Mucosa of rectum (tissue), 2 donors: ENCODE measurements at regions not wholly inside any gene's neighbourhood (a gene's known extent, or its start where the extent isn't known, plus 50 kb on each side); places are given as distances from the start of the nearest gene placed in this dataset.

ENCODE experiments used
- H3K27ac ChIP-seq, 2 donors: one replicate each; pipeline ENCODE4 v1.7.0; 2013; ENCODE audit warnings: inconsistent platforms in 2 of 2, low read depth in 2 of 2, low read length in 2 of 2
- H3K27me3 ChIP-seq, 2 donors: one replicate each; pipeline ENCODE4 v1.7.0; 2013; ENCODE audit warnings: low read length in 2 of 2; ENCODE audit not compliant: control insufficient read depth in 2 of 2, insufficient read depth in 2 of 2
- H3K36me3 ChIP-seq, 2 donors: one replicate each; pipeline ENCODE4 v1.7.0; 2013; ENCODE audit warnings: low read length in 2 of 2; ENCODE audit not compliant: control insufficient read depth in 2 of 2, insufficient read depth in 2 of 2
- H3K4me1 ChIP-seq, 2 donors: one replicate each; pipeline ENCODE4 v1.7.0; 2013; ENCODE audit warnings: low read length in 2 of 2, mild to moderate bottlenecking in 1 of 2; ENCODE audit not compliant: control insufficient read depth in 2 of 2, insufficient read depth in 2 of 2
- H3K4me3 ChIP-seq, 2 donors: one replicate each; pipeline ENCODE4 v1.7.0; 2013; ENCODE audit warnings: low read length in 2 of 2
- H3K9ac ChIP-seq, 2 donors: one replicate each; pipeline ENCODE4 v1.7.0; 2013; ENCODE audit warnings: low read length in 2 of 2, low read depth in 1 of 2, mild to moderate bottlenecking in 1 of 2
- H3K9me3 ChIP-seq, 2 donors: one replicate each; pipeline ENCODE4 v1.7.0; 2013; ENCODE audit warnings: low read length in 2 of 2; ENCODE audit not compliant: control insufficient read depth in 2 of 2
- donor health status: healthy.
- donor health status: Normal muscosa, but diverticular disease.

- peaks cover 0 to 10% of the 10 kb centered on the region in 2 donors for H3K4me1 ChIP-seq
- H3K4me3 ChIP-seq: no peak overlapping the region
- no peaks in the 10 kb centered on the region for H3K9me3 ChIP-seq
- H3K27me3 ChIP-seq: no peaks in the 10 kb centered on the region
- no peak overlapping the region for H3K27ac ChIP-seq
- no peaks in the 10 kb centered on the region for H3K36me3 ChIP-seq
- no peak overlapping the region for H3K9ac ChIP-seq
Observed at GRCh38 chr5:124796495-124796894, 50.1 kb upstream of the ZNF608 start.

- Histone ChIP-seq H3K9ac (no peak overlapping the region), H3K9me3 (no peaks in the 10 kb centered on the region), H3K4me1 (peaks cover 0 to 2% of the 10 kb centered on the region in 2 donors), H3K4me3 (no peak overlapping the region), H3K27ac (no peak overlapping the region), H3K36me3 (no peaks in the 10 kb centered on the region), H3K27me3 (no peaks in the 10 kb centered on the region)
Observed at GRCh38 chr5:124797665-124798087, 51.2 kb upstream of the ZNF608 start.

- no peaks in the 10 kb centered on the region for H3K36me3 ChIP-seq
- no peak overlapping the region for H3K9ac ChIP-seq
- no peaks in the 10 kb centered on the region for H3K4me1 ChIP-seq
- H3K9me3 ChIP-seq: no peaks in the 10 kb centered on the region
- no peak overlapping the region for H3K4me3 ChIP-seq
- no peak overlapping the region for H3K27ac ChIP-seq
- H3K27me3 ChIP-seq: no peaks in the 10 kb centered on the region
Observed at GRCh38 chr5:124798890-124799289, 52.5 kb upstream of the ZNF608 start.

GRCh38 chr5:124801551-124801950, 55.1 kb upstream of the ZNF608 start:
- Histone ChIP-seq H3K4me3 (no peak overlapping the region), H3K9ac (no peak overlapping the region), H3K27ac (no peak overlapping the region), H3K36me3 (no peaks in the 10 kb centered on the region), H3K27me3 (no peaks in the 10 kb centered on the region), H3K9me3 (no peaks in the 10 kb centered on the region), H3K4me1 (peaks cover 0 to 3% of the 10 kb centered on the region in 2 donors)

DNA sequence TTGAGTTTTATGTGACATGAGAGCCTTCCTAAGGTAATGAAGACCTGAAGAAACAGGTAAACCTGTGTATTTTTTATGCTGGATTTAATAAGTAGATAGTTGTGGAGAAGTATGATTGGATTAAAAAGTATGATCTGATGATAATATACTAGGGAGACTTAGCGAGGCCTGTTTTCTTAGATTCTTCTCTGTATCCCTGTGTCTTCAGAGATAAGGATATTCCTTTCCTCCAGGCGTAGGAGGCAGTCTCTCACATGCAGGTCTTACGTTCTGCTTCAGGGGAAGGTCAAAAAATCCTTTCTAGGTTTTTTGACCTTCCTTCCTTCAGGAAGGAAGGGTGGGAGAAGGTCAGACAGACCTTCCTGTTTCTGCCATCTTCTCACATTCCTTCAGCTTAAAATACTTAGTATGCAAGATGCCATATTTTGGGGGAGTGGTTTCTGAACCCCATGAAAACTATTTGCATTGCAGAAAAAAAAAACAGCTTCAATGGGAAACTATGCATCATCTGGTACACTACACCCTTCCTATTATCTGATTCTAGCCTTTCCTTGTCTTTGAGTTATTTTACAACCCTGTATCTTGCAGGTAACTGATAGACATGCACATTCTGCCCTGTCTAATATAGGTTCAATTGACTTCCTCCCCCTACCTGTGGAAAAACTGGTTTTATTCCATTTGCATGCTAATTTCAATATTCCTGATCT, 57.3 kb upstream of the ZNF608 start:
- Histone ChIP-seq H3K36me3 (no peaks in the 10 kb centered on the region), H3K27me3 (no peaks in the 10 kb centered on the region), H3K4me1 (peaks cover 0 to 3% of the 10 kb centered on the region in 2 donors), H3K9me3 (no peaks in the 10 kb centered on the region), H3K4me3 (no peak overlapping the region), H3K27ac (no peak overlapping the region), H3K9ac (no peak overlapping the region)

DNA sequence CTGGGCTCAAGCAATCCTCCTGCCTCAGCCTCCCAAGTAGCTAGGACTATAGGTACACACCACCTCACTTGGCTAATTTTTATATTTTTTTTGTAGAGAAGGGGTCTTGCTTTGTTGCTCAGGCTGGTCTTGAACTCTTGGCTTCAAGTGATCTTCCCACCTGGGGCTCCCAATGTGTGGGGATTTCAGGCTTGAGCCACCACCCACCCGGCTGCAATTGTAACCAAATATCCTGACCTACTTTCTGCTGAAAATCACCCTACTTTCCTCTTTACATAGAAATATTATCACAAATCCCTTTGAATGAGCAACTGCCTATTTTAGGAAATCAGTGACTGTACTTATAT, 59.6 kb upstream of the ZNF608 start:
- Histone ChIP-seq H3K9me3 (no peaks in the 10 kb centered on the region), H3K9ac (no peak overlapping the region), H3K27ac (no peak overlapping the region)

GRCh38 chr5:124806373-124807077, 60.1 kb upstream of the ZNF608 start:
- no peaks in the 10 kb centered on the region for H3K27me3 ChIP-seq
- no peak overlapping the region for H3K27ac ChIP-seq
- H3K9ac ChIP-seq: no peak overlapping the region
- H3K36me3 ChIP-seq: no peaks in the 10 kb centered on the region
- H3K4me3 ChIP-seq: no peak overlapping the region
- H3K4me1 ChIP-seq: peaks cover 0 to 3% of the 10 kb centered on the region in 2 donors
- H3K9me3 ChIP-seq: no peaks in the 10 kb centered on the region

More for the DNA sequence above, 59.6 kb upstream of the ZNF608 start:
- Histone ChIP-seq H3K36me3 (no peaks in the 10 kb centered on the region), H3K4me1 (peaks cover 0 to 3% of the 10 kb centered on the region in 2 donors), H3K27me3 (no peaks in the 10 kb centered on the region), H3K4me3 (no peak overlapping the region)

DNA sequence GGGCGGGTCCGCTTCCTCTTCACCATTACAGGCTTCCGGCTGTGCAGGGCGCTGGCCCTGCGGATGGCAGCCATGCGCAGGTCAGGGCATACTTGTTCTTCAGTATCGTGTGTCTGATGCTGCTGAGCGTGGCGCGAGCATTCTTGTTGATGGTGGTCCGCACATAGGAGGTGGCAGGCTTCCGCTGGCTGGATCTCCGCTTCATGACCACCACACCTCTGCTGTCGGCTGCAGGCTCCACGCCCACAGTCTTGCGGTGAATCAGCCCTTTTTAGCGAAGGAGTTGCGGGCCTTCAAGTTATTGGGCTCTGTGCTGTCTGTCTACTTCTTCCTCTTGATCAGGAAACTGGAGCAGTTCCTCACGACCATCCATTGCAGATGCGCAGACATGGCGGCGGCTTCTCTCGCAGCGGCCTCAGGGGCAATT, 62.4 kb upstream of the ZNF608 start:
- Histone ChIP-seq H3K4me3 (no peak overlapping the region), H3K36me3 (no peaks in the 10 kb centered on the region), H3K9me3 (no peaks in the 10 kb centered on the region), H3K4me1 (peaks cover 0 to 3% of the 10 kb centered on the region in 2 donors), H3K27ac (no peak overlapping the region), H3K27me3 (no peaks in the 10 kb centered on the region), H3K9ac (no peak overlapping the region)

GRCh38 chr5:124810396-124811006, 64.1 kb upstream of the ZNF608 start:
- Histone ChIP-seq H3K4me1 (peaks cover 0 to 3% of the 10 kb centered on the region in 2 donors), H3K9ac (no peak overlapping the region), H3K27me3 (no peaks in the 10 kb centered on the region), H3K36me3 (no peaks in the 10 kb centered on the region), H3K4me3 (no peak overlapping the region), H3K9me3 (no peaks in the 10 kb centered on the region), H3K27ac (no peak overlapping the region)

DNA sequence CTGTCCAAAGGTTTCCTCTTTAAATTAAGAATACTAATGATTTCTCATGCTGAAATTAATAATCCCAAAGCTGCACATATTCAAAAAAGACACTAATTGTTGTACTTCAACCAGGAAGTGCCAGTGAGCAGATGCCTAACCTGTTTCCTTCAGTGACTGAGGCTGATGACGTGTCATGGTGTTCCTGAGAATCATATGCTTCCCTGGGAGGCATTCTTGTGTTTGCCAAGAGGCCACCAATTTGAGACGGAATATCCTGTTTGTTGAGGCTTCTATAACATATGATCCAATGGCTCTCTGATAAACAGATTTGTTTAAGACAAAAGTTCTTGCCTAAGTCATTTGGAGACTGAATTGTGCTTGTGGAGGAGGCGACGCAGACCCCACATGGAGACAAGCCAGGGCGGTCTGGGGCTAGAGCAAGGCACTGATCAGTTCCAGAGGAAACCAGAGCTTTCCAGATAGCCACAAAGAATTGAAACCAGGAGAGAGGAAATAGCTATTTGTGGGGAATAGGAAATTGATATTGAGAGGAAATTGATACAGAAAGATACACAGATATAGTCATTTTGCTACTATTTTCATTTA, 66.4 kb upstream of the ZNF608 start:
- Histone ChIP-seq H3K27me3 (no peaks in the 10 kb centered on the region), H3K9ac (no peak overlapping the region), H3K27ac (no peak overlapping the region), H3K9me3 (no peaks in the 10 kb centered on the region), H3K36me3 (no peaks in the 10 kb centered on the region), H3K4me1 (no peaks in the 10 kb centered on the region), H3K4me3 (no peak overlapping the region)
